ENCODE measurements at regions not wholly inside any gene's neighbourhood (a gene's known extent, or its start where the extent isn't known, plus 50 kb on each side); places are given as distances from the start of the nearest gene placed in this dataset.

DNA sequence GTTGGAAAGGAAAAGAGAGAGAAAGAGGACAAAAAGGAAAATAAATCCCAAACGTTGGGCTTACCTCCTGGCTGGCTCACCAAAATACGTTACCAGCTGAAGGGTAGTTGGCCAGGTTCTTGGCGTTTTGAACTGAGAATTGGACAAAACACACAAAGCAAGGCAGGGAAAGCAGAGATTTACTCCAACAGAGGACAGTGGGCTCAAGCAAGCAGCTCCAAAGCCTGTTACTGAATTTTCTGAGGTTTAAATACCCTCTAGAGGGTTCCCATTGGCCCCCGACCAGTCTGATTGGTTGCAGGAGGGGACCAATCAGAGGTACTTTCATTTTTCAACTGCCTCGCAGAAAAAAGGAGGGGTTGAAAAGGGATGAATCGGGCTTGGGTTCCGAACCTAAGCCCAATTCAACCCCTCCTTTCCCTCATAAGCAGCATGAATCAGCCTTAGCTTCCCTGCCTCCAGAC is 55.6 kb upstream of the ALOX12 start:
- peak; percentile 61 for DNase-seq (ENCODE audit: low spot score)

DNA sequence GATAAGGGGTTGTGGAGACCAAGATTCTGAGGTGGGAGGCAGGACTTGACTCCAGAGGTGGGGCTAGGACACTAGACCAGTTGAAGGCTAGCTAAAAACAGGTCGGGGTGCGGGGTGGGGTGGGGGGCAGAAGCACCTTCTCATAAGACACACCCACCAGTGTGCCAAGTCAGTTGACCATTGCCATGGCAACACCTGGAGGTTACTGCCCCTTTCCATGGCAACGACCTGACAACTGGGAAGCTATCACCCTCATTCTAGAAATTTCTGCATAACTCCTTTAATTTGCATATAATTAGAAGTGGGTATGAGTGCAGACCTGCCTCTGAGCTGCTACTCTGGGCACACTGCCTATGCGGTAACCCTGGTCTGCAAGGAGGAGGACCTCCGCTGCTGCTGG is 53.9 kb upstream of the ALOX12 start:
- no peak for DNase-seq (ENCODE audit: low spot score)

DNA sequence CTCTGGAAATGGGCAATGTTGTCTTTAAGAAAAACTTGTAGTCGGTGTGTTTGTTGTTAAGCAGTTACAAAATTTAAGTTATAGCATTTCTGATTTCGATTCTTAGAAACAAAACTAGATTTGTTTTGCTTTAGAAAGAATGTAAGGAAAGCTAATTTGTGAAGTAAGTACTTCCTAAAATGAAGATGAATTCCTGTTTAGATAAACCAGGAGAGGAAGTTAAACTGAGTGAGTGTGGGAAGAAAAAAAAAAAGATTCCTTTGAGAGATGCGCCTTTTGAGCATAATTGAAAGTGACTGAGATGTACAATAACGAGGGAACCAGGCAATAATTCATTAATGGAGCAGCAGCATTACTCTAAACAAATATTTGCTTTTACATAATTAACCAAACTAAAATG is 52.4 kb upstream of the ALOX12 start:
- DNase-seq (ENCODE audit: low spot score): no peak
